PC-3 (cell line): ENCODE measurements at regions not wholly inside any gene's neighbourhood (a gene's known extent, or its start where the extent isn't known, plus 50 kb on each side); places are given as distances from the start of the nearest gene placed in this dataset.

Experiments
- ATAC-seq: fragments of 200-7000 bp; cut with Tn5 transposase; 2 replicates; pipeline ENCODE4 v1.9.1; 2020; ENCODE audit warnings: mild to moderate bottlenecking, moderate library complexity
- BruUV-seq: library from RNA; stranded (reverse); fragments of 400-500 nt; replicated peaks from 2 replicates; lab custom pipeline; 2021; lab: Mats Ljungman, UMichigan
- CTCF ChIA-PET: fragments of 300-600 bp; sonication (Branson Sonifier 250); formaldehyde crosslinking; loops from one replicate; lab custom pipeline; 2022; ENCODE audit warnings: antibody characterized with exemption; lab: Charles Lee
- POLR2A ChIA-PET: fragments of 300-600 bp; sonication (Branson Sonifier 250); formaldehyde crosslinking; loops from one replicate; lab custom pipeline; 2022; ENCODE audit warnings: antibody characterized with exemption; ENCODE audit not compliant: unreplicated experiment; lab: Charles Lee
- DNase-seq: peaks from one replicate; pipeline ENCODE4 v3.0.0-alpha.2; 2015
- H2AFZ ChIP-seq: fragments of 300-600 bp; sonication (generic); 2 replicates; pipeline ENCODE4 v1.6.0; 2016; ENCODE audit warnings: antibody characterized with exemption, low read length
- H3F3A ChIP-seq: fragments of 300-600 bp; sonication (generic); one replicate; pipeline ENCODE4 v1.6.0; 2017; ENCODE audit warnings: antibody characterized with exemption, low read length, control low read depth, mild to moderate bottlenecking; ENCODE audit not compliant: unreplicated experiment
- H3K27ac ChIP-seq: fragments of 300-600 bp; sonication (generic); 2 replicates; pipeline ENCODE4 v1.5.1; 2016; ENCODE audit warnings: mild to moderate bottlenecking, low read length
- H3K27me3 ChIP-seq: fragments of 300-600 bp; sonication (generic); 2 replicates; pipeline ENCODE4 v1.6.1; 2016; ENCODE audit warnings: low read length, mixed read lengths
- H3K36me3 ChIP-seq: fragments of 300-600 bp; sonication (generic); 2 replicates; pipeline ENCODE4 v1.6.1; 2016; ENCODE audit warnings: low read depth, mixed run types, low read length, mixed read lengths
- H3K4me1 ChIP-seq: fragments of 300-600 bp; sonication (generic); 2 replicates; pipeline ENCODE4 v1.5.1; 2016; ENCODE audit warnings: low read length; ENCODE audit not compliant: insufficient read depth
- H3K4me2 ChIP-seq: fragments of 300-600 bp; sonication (generic); 2 replicates; pipeline ENCODE4 v1.6.0; 2016; ENCODE audit warnings: low read length
- H3K4me3 ChIP-seq: fragments of 300-600 bp; sonication (generic); 2 replicates; pipeline ENCODE4 v1.5.1; 2016; ENCODE audit warnings: mild to moderate bottlenecking, low read length, mixed read lengths
- H3K79me2 ChIP-seq: fragments of 300-600 bp; sonication (generic); 2 replicates; pipeline ENCODE4 v1.6.1; 2017; ENCODE audit warnings: low read length, mixed read lengths
- H3K9ac ChIP-seq: fragments of 300-600 bp; sonication (generic); 2 replicates; pipeline ENCODE4 v1.6.0; 2016; ENCODE audit warnings: mild to moderate bottlenecking, low read length
- H3K9me2 ChIP-seq: fragments of 300-600 bp; sonication (generic); replicated peaks from 2 replicates; pipeline ENCODE4 v1.6.1; 2016; ENCODE audit warnings: mixed run types, low read length, mixed read lengths
- H3K9me3 ChIP-seq: fragments of 300-600 bp; sonication (generic); 2 replicates; pipeline ENCODE4 v1.6.1; 2016; ENCODE audit warnings: low read length, mixed read lengths
- H4K20me1 ChIP-seq: fragments of 300-600 bp; sonication (generic); 2 replicates; pipeline ENCODE4 v1.6.1; 2016; ENCODE audit warnings: low read length, mixed read lengths
- CTCF ChIP-seq: fragments of 300-600 bp; sonication (generic); conservative IDR thresholded peaks from 2 replicates; pipeline ENCODE4 v1.5.1; 2017; ENCODE audit warnings: antibody characterized with exemption, low read depth, mild to moderate bottlenecking, low read length
- EZH2 ChIP-seq: fragments of 300-600 bp; sonication (generic); IDR thresholded peaks from one replicate; pipeline ENCODE4 v1.6.1; 2017; ENCODE audit warnings: antibody characterized with exemption, mild to moderate bottlenecking, low read length; ENCODE audit not compliant: unreplicated experiment
- EZH2phosphoT487 ChIP-seq: fragments of 300-600 bp; sonication (generic); IDR thresholded peaks from 2 replicates; pipeline ENCODE4 v1.6.1; 2018; ENCODE audit warnings: mild to moderate bottlenecking, antibody characterized with exemption, low read length, borderline replicate concordance
- intact Hi-C: fragments of 100-400 bp; cut with micrococcal nuclease; formaldehyde crosslinking; loops from 2 replicates; pipeline ENCODE4 v1.9.0; 2023

- H4K20me1 ChIP-seq = no peaks in the 10 kb centered on the region
- H3K4me2 ChIP-seq = no peak overlapping the region
- no peak for TF ChIP-seq EZH2
- TF ChIP-seq EZH2phosphoT487 = no peak
- no peak for TF ChIP-seq CTCF
- no peaks in the 10 kb centered on the region for H3K79me2 ChIP-seq
- no peak for ATAC-seq
- no peak overlapping the region for H3K27ac ChIP-seq
- H3F3A ChIP-seq = no peaks in the 10 kb centered on the region
- BruUV-seq = no TSS peak
- H3K27me3 ChIP-seq = no peaks in the 10 kb centered on the region
- intact Hi-C loops = no loop called here
- H3K4me1 ChIP-seq = no peaks in the 10 kb centered on the region
- no peak overlapping the region for H3K4me3 ChIP-seq
- no peak overlapping the region for H2AFZ ChIP-seq
- no peak overlapping the region for H3K9ac ChIP-seq
- ChIA-PET POLR2A (no interaction called here), CTCF (no interaction called here)
- H3K9me2 ChIP-seq = no peaks in the 10 kb centered on the region
- H3K36me3 ChIP-seq = no peaks in the 10 kb centered on the region
- no peaks in the 10 kb centered on the region for H3K9me3 ChIP-seq
- no peak for DNase-seq
Measured at GRCh38 chr16:47949276-47949675, 206.5 kb downstream of the ABCC12 start.

GRCh38 chr16:47947723-47948122 is 208.1 kb downstream of the ABCC12 start:
- Histone ChIP-seq H3K9me2 (no peaks in the 10 kb centered on the region), H3F3A (no peaks in the 10 kb centered on the region), H3K79me2 (no peaks in the 10 kb centered on the region), H3K27ac (no peak overlapping the region), H3K4me2 (no peak overlapping the region), H3K9ac (no peak overlapping the region), H3K9me3 (no peaks in the 10 kb centered on the region), H3K4me1 (no peaks in the 10 kb centered on the region), H3K36me3 (no peaks in the 10 kb centered on the region), H3K4me3 (no peak overlapping the region), H4K20me1 (no peaks in the 10 kb centered on the region), H2AFZ (no peak overlapping the region), H3K27me3 (no peaks in the 10 kb centered on the region)
- intact Hi-C loops = no loop called here
- POLR2A ChIA-PET = no interaction called here
- no peak for ATAC-seq
- DNase-seq = no peak
- no TSS peak for BruUV-seq
- TF ChIP-seq EZH2phosphoT487 (no peak), EZH2 (no peak), CTCF (no peak)
- CTCF ChIA-PET = no interaction called here

- ChIA-PET POLR2A (no interaction called here), CTCF (no interaction called here)
- no peak overlapping the region for H3K27ac ChIP-seq
- no TSS peak for BruUV-seq
- ATAC-seq (no peak), DNase-seq (no peak)
- H3K9me2 ChIP-seq = no peaks in the 10 kb centered on the region
- H3K9me3 ChIP-seq = no peaks in the 10 kb centered on the region
- no peak overlapping the region for H3K9ac ChIP-seq
- H3K4me1 ChIP-seq = no peaks in the 10 kb centered on the region
- no peak overlapping the region for H2AFZ ChIP-seq
- intact Hi-C loops = no loop called here
- no peaks in the 10 kb centered on the region for H3F3A ChIP-seq
- no peaks in the 10 kb centered on the region for H3K36me3 ChIP-seq
- no peak overlapping the region for H3K4me3 ChIP-seq
- TF ChIP-seq EZH2 (no peak), CTCF (no peak), EZH2phosphoT487 (no peak)
- H3K4me2 ChIP-seq = no peak overlapping the region
- no peaks in the 10 kb centered on the region for H3K27me3 ChIP-seq
- no peaks in the 10 kb centered on the region for H4K20me1 ChIP-seq
- no peaks in the 10 kb centered on the region for H3K79me2 ChIP-seq
Measured at GRCh38 chr16:47946092-47946491, 209.7 kb downstream of the ABCC12 start.
